Endodermal cell (in vitro differentiated cells): ENCODE measurements at regions not wholly inside any gene's neighbourhood (a gene's known extent, or its start where the extent isn't known, plus 50 kb on each side); places are given as distances from the start of the nearest gene placed in this dataset.

Experiments
- DNase-seq: peaks from one replicate; pipeline ENCODE4 v3.0.0-alpha.2; 2017
- H3K27ac ChIP-seq: 2 replicates; pipeline ENCODE4 v1.5.1; 2013; ENCODE audit warnings: mild to moderate bottlenecking, low read depth, low read length, moderate library complexity
- H3K27me3 ChIP-seq: 2 replicates; pipeline ENCODE4 v1.6.1; 2013; ENCODE audit warnings: mild to moderate bottlenecking, low read length, moderate library complexity; ENCODE audit not compliant: insufficient read depth, control insufficient read depth, poor library complexity, severe bottlenecking
- H3K36me3 ChIP-seq: 2 replicates; pipeline ENCODE4 v1.7.0; 2013; ENCODE audit warnings: mild to moderate bottlenecking, low read length, moderate library complexity; ENCODE audit not compliant: control insufficient read depth, insufficient read depth
- H3K4me1 ChIP-seq: one replicate; pipeline ENCODE4 v1.7.0; 2013; ENCODE audit warnings: low read length; ENCODE audit not compliant: control insufficient read depth, insufficient read depth
- H3K4me3 ChIP-seq: 2 replicates; pipeline ENCODE4 v1.5.1; 2013; ENCODE audit warnings: mild to moderate bottlenecking, low read length, moderate library complexity
- H3K9ac ChIP-seq: 2 replicates; pipeline ENCODE4 v1.6.1; 2013; ENCODE audit warnings: mild to moderate bottlenecking, low read length, moderate library complexity; ENCODE audit not compliant: poor library complexity, severe bottlenecking; ENCODE audit errors: extremely low read depth
- H3K9me3 ChIP-seq: 2 replicates; pipeline ENCODE4 v1.6.1; 2013; ENCODE audit warnings: mild to moderate bottlenecking, low read length, moderate library complexity; ENCODE audit not compliant: control insufficient read depth
- H3K27ac Mint-ChIP-seq: 2 replicates; pipeline ENCODE4 v1.8.0; 2020; ENCODE audit warnings: mixed read lengths
- H3K27me3 Mint-ChIP-seq: 2 replicates; pipeline ENCODE4 v1.8.0; 2021; ENCODE audit warnings: mild to moderate bottlenecking, mixed read lengths; ENCODE audit not compliant: insufficient read depth
- H3K36me3 Mint-ChIP-seq: 2 replicates; pipeline ENCODE4 v1.8.0; 2020; ENCODE audit warnings: low read depth, mixed read lengths
- H3K4me1 Mint-ChIP-seq: 2 replicates; pipeline ENCODE4 v1.8.0; 2020; ENCODE audit warnings: mixed read lengths
- H3K4me3 Mint-ChIP-seq: 2 replicates; pipeline ENCODE4 v1.8.0; 2020; ENCODE audit warnings: mild to moderate bottlenecking, moderate library complexity, mixed read lengths
- H3K9me3 Mint-ChIP-seq: 2 replicates; pipeline ENCODE4 v1.8.0; 2020; ENCODE audit warnings: mild to moderate bottlenecking, mixed read lengths
- CTCF ChIP-seq: fragments of 200-600 bp; sonication (generic); conservative IDR thresholded peaks from 2 replicates; pipeline ENCODE4 v1.5.0; 2021; ENCODE audit warnings: antibody characterized with exemption, mild to moderate bottlenecking
- WGBS, 2 experiments: methylation state at CpG; one replicate each; pipeline versions ENCODE4 v1.1.5 to v1.1.7; 2013; ENCODE audit warnings: missing lambda C conversion rate in 2 of 2, mixed read lengths in 1 of 2; ENCODE audit not compliant: insufficient coverage in 1 of 2, insufficient read length in 1 of 2; 5-methylcytosine and 5-hydroxymethylcytosine counted together

- H3K4me1 ChIP-seq: no peaks in the 10 kb centered on the region
- H3K36me3 ChIP-seq: no peaks in the 10 kb centered on the region
- 97 to 98% methylated on average over 3 to 6 of the region's 7 CpGs for WGBS, 2 experiments
- H3K27me3 Mint-ChIP-seq: no peaks in the 10 kb centered on the region
- no peaks in the 10 kb centered on the region for H3K27me3 ChIP-seq
- no peak overlapping the region for H3K27ac Mint-ChIP-seq
- H3K4me1 Mint-ChIP-seq: peaks cover 18% of the 10 kb centered on the region
- H3K4me3 ChIP-seq: no peak overlapping the region
- H3K9me3 ChIP-seq: no peaks in the 10 kb centered on the region
- no peak for TF ChIP-seq CTCF
- DNase-seq: peak; percentile 5
- no peak overlapping the region for H3K9ac ChIP-seq
- H3K36me3 Mint-ChIP-seq: no peaks in the 10 kb centered on the region
- no peak overlapping the region for H3K27ac ChIP-seq
- H3K9me3 Mint-ChIP-seq: no peaks in the 10 kb centered on the region
- H3K4me3 Mint-ChIP-seq: no peak overlapping the region
Measured at GRCh38 chr6:14726816-14727493, 518.9 kb upstream of the JARID2 start.

- Mint-ChIP-seq H3K9me3 (no peaks in the 10 kb centered on the region), H3K27ac (no peak overlapping the region), H3K4me3 (no peak overlapping the region), H3K27me3 (no peaks in the 10 kb centered on the region), H3K4me1 (peaks cover 25% of the 10 kb centered on the region), H3K36me3 (no peaks in the 10 kb centered on the region)
- Histone ChIP-seq H3K4me3 (no peak overlapping the region), H3K4me1 (no peaks in the 10 kb centered on the region), H3K27ac (no peak overlapping the region), H3K9ac (no peak overlapping the region), H3K9me3 (no peaks in the 10 kb centered on the region), H3K27me3 (no peaks in the 10 kb centered on the region), H3K36me3 (no peaks in the 10 kb centered on the region)
- WGBS, 2 experiments: 99 to 100% methylated on average over 5 to 7 of the region's 7 CpGs
- peak; percentile 11 for DNase-seq
- no peak for TF ChIP-seq CTCF
Measured at GRCh38 chr6:14727494-14728395, 518.1 kb upstream of the JARID2 start.

- peaks cover under 1% of the 10 kb centered on the region for H3K9me3 ChIP-seq
- Mint-ChIP-seq H3K4me3 (no peak overlapping the region), H3K27ac (no peak overlapping the region), H3K36me3 (no peaks in the 10 kb centered on the region), H3K9me3 (no peaks in the 10 kb centered on the region), H3K4me1 (peaks cover 29% of the 10 kb centered on the region), H3K27me3 (no peaks in the 10 kb centered on the region)
- no peaks in the 10 kb centered on the region for H3K36me3 ChIP-seq
- WGBS, 2 experiments: 94 to 96% methylated on average over 6 to 10 of the region's 10 CpGs
- H3K4me3 ChIP-seq: no peak overlapping the region
- no peaks in the 10 kb centered on the region for H3K4me1 ChIP-seq
- DNase-seq: peak; percentile 37
- H3K27ac ChIP-seq: peak overlapping the region; percentile 75
- no peaks in the 10 kb centered on the region for H3K27me3 ChIP-seq
- no peak for TF ChIP-seq CTCF
- no peak overlapping the region for H3K9ac ChIP-seq
Measured at GRCh38 chr6:14728396-14729024, 517.4 kb upstream of the JARID2 start.
